HG02973 (cell line): ENCODE measurements at regions not wholly inside any gene's neighbourhood (a gene's known extent, or its start where the extent isn't known, plus 50 kb on each side); places are given as distances from the start of the nearest gene placed in this dataset.

ENCODE experiments used
- ATAC-seq: cut with Tn5 transposase; IDR thresholded peaks from one replicate; pipeline ENCODE4 v1.9.1; 2021; ENCODE audit warnings: moderate library complexity; ENCODE audit not compliant: unreplicated experiment

DNA sequence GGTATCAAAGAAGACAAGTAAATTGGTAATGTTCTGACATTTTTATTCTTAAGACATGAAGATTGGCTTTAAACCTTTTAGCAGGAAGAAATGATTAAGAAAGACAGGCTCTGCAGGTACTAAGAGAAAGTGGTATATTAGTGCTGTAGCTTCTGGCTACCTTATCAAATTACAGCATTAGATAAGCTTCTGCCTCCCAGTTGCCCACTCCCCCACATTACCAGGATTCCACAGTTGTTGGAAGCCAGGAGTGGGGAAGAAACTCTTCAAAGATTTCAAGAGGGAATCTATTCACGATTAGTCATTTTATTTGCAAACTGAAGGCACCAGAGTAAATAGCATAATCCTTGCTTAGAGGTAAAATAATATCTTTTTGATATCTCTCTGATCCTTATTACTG lies 274.9 kb downstream of the LMO4 start:
- no peak for ATAC-seq

DNA sequence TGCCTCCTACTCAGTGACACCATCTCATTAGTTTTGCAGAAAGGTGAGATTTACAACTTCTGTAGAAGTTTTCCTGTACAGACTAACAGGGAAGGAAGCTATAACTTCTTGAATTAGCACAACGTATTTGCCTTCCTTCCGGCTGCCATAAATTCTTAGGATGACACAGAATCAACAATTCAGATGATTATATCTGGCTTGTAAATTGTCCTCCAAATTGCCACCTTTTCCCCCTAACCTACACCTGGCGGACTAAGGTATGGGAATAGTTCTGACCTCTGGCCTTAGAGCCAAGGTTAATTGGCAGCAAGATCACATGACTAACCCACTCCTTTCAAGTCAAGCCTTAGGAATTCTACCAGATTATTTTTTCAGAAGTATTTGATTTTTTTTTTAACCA lies 284.3 kb downstream of the LMO4 start:
- ATAC-seq, result no peak

DNA sequence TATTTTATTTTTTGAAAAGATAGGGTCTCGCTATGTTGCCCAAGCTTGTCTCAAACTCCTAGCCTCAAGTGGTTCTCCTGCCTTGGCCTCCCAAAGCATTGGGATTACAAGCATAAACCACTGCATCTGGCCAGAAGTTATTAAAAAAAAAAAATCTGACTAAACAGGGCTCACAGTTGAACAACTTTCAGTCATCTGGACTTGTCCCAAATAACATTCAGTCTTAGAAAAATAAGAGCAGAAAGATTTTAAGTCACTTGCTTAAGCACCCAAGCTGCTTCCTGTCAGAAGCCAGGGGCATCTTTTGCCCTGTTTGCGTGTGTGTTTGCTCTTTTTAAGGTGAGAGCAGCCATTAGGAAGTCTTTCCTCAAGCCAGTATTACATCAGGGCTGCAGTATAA lies 286.8 kb downstream of the LMO4 start:
- ATAC-seq, result no peak

DNA sequence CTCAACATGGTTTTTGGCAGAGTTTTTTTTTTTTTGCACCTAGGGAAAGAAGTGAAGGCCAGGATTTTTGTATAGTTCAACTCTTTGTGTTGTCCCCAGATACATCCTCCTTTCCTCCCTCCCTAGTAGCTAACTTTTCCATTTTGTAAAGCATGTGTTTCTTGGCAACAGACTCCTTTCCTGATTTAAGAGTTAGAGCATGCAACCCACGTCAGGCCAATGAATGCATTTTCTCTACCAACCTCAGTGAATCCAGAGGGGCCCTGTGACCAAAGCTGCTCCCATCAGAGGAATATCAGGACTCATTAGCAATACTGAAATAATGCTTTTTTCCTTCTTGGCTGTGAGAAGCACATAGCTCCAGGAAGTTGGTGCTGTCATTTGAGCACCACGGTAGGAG lies 287.2 kb downstream of the LMO4 start:
- ATAC-seq, result no peak

DNA sequence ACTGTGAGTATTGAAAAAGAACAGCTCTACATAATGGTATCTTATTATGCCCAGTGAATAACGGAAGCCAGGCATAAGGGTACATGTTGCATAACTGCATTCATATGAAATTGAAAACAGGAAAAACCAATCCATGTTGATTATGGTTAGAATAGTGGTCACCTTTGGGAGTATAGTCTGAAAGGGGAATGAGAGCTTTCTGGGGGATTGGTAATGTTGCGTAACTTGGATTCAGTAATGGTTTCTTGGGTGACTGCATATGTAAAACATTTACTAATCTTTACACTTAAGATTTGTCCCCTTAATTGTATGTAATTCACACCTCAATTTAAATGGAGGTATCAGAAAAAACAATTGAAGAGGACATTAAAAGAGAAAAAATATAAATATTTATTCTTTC lies 292.1 kb downstream of the LMO4 start:
- ATAC-seq, result no peak

DNA sequence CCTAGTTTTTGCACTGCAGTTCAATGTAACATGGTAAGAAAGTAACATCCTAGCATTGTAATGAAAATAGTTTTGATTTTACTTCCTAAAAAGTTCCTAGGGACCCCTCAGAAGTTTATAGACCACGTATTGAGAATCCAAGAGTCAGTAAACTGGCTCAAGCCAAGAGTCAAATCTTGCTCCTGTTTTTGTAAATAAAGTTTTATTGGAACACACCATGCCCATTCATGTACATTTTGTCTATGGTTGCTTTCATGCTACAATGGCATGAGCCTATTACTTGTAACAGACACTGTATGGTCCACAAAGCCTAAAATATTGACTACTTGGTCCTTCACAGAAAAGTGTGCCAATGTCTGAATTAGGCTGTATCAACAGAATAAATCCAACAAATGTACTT lies 301.0 kb downstream of the LMO4 start:
- ATAC-seq, result no peak

DNA sequence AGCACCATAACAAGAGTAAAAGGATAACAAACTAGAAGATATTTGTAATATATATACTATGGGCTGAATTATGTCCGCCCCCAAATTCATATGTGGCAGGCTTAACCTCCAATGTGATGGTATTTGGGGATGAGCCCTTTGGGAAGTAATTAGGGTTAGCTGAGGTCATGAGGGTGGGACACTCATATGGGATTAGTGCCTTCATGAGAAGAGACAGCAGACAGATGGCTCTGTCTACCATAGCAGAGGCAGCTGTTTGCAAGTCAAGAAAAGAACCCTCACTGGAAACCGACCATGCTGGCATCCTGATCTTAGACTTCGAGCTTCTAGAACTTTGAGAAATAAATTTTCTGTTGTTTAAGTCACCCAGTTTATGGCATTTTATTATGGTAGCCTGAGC lies 303.6 kb downstream of the LMO4 start:
- no peak for ATAC-seq

DNA sequence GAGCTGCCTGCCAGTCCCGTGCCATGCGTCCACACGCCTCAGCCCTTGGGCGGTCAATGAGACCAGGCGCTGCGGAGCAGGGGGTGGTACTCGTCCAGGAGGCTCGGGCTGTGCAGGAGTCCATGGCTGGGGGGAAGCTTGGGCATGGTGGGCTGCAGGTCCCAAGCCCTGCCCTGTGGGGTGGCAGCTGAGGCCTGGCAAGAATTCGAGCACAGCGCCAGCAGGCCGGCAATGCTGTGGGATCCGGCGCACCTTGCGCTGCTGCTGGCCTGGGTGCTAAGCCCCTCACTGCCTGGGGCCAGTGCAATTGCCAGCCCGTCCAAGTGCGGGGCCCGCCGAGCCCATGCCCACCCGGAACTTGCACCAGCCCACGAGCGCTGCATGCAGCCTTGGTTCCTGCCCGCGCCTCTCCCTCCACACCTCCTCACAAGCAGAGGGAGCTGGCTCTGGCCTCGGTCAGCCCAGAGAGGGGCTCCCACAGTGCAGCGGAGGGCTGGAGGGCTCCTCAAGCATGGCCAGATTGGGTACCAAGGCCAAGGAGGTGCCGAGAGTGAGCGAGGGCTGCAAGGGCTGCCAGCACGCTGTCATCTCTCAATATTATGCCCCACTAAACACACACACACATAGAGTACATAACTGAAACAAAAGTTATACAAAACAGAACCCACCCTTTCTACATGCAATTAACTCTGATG lies 307.7 kb downstream of the LMO4 start:
- no peak for ATAC-seq

DNA sequence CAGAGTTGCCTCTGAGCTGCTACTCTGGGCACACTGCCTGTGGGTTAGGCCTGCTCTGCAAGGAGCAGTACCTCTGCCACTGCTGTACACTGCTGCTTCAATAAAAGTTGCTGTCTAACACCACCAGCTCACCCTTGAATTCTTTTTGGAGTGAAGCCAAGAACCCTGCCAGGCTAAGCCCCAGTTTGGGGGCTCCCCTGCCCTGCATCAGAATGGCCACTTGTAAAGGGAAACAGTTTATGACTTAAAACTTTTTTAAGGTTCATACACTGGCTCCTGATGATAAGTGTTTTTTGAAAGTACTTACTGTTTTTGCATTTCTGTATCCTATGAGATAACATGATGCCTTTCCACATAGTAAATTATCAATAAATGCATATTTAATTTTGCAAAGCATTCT lies 310.0 kb downstream of the LMO4 start:
- ATAC-seq, result no peak

DNA sequence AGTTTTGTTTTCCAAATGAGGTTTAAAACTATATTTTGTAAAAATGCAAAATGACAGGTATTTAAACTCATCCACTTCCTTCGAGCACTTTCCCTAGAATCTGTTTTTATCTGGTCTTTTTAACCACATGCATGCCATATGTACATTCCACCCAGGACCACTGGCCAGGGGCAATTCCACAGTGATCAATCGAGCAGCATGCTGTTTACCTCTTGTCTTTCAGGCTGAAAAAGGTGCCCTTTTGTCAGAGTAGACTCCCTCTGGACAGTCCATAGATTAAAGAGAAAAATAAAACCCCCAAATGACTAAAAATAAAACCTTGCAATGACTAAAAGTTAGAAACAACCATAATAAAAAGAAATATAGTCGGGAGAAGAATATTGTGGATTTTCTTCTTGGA lies 313.3 kb downstream of the LMO4 start:
- no peak for ATAC-seq

DNA sequence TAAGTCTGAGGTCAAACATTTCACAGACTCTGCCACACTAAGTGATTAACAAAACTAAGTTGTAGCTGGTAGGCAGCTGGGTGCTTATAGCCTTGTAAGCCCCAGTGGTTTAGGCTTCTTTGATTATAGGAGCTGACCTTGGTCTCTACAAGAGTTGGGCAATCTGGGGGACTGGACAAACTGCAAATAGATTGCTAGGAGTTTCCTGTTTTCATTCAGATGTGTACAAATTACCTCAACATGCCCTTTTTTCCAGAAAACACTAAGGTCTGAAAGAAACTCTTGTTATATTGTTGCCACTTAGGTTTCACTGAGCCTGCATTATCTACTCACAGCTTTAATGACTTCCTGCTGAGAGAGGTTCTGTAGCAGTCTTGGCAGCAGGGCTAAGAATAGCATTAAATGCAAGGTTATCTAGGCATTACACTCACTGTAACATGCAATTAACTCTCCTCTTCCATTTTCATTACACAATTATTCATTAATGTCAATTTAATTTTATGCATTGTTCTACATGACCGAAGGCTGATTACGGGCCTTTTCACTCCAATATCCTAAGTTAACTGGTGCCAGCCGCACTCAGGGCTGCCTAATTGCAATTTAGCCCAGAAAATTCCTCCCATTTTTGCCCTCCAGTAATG lies 314.0 kb downstream of the LMO4 start:
- no peak for ATAC-seq

DNA sequence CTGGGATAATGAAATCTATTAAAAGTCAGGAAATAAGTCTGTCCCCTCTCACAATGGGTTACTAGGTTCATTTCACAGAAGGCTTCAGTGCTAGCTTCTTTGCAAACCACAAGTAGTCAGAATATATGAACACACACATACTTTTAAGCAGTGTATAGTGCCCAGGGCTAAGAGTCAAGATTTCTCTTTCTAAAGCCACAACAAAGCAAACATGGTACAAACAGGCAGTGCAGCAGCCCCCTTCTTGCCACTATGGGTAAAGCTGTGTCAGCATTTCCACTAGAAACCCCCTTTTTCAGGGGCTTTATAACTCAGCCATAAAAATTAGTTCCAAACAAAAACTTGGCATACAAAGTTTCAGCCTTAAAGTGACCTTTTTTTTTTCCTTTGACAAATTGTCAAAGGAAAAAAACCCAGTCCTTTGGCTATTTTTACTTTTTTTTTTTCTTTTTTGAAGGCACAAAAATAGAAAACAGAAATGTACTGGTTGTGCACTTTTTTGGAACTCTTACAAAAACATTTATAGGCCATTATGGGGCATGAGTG lies 315.4 kb downstream of the LMO4 start:
- ATAC-seq, result no peak

DNA sequence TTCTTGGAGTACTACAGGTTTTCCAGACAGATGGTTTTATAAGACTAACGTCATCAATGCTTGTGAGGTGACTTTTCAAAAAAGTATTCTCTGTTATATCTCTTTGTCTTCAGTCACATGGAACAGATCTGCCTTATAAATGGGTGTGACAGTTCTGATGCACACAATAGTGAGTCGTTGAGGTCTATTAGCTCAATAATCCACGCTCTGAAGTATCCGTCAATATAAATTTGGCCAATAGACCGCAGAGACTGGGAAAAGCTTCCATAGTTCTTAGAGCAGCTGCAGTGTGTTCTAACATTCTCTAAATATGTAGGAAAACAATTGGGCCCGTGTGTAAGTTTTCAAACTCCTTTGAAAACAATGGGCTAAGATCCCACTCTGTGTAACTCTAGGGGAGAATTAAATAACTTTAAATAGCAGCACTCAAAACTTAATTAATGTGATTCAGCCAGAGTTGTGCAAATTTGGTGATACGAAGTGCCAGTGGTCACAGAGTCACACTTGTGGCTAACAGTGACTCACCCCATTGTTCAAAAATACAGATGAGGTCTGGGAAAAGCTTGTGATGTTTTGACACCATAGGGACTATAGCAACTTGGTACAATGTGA lies 316.0 kb downstream of the LMO4 start:
- ATAC-seq, result no peak

DNA sequence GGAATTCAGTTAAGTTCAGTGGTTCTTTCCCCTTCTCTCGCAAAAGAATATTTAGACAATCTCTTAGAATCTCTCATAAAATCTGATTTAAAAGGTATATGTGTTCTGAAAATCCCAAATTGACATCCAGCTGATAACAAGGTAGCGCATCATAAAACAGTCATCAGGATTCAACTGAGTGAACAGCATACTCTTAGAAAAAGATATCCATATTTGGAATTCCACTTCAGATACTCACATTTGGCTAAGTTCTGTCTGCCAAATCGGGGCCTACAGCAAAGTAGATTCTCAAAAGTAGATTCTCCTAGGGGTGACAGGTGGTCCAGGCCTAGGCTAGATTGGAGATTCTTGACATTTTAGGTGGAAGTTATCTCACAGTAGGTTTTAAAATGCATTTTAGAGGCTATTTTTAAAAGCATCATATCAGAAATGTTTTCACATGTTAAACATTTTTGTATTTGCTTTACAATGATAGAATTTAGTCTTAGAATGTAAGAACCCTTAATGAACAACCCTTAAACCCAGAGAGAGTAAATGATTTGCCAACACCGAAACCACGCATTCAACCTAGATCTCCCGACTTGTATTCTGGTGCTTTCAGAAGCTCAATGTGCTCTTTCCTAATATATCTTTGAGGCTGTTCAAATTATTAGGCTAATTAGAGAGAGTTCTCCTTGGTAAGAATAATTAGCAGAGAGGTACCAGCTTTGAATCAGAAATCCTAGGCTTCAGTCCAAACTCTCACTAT lies 318.9 kb downstream of the LMO4 start:
- ATAC-seq, result no peak

DNA sequence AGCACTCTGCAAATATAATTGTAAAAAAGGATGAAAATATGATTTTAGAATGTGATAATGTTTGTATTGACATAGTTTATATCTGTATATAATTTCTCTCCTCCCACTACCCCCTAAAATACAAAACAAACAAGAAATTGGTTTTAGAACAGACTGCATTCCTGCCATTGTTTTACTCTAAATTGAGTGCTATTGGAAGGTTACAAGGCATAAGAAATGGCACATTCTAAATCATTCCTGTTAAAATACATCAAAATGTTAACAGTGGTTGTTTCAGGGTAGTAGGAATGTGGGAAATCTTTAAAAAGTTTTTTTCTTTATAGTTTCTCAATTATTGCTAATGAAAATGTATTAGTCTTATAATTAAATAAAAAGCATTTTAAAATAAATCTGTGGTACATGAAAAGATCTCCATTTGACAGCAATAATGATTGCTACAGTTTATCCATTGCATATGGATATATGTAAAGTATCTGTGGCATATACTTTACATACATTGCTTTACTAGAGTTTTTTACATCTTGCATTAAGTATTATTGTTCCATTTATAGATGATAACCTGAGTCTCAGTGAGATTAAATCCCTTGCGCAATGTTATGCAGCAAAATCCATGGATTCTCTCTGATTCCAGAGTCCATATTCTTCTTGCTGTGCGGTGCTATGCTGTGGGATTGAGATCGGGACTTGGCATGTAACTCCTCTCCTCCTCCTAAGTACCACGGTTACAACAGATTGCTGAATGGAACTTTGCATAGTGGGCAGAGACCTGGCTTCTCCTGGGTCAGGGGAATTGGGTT lies 319.8 kb downstream of the LMO4 start:
- no peak for ATAC-seq

DNA sequence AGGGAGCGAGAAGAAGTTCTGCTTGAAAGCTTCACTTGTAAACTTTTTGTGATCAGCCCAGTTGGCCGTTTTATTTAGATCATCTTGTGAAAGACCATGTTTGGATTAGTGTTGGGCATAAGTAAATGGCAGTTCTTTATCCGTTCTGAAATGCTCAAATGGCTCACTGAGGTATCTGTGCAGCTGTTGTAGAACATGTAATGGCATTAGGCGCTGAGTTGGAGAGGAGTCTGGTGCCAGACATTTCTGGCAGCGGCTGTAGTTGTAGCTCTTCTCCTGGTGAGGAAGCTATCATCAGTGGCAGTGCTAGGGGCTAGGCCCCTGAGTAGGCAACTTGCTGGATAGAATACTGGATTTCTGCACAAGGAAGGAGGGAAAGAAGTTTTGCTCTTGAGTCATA lies 321.6 kb downstream of the LMO4 start:
- no peak for ATAC-seq

DNA sequence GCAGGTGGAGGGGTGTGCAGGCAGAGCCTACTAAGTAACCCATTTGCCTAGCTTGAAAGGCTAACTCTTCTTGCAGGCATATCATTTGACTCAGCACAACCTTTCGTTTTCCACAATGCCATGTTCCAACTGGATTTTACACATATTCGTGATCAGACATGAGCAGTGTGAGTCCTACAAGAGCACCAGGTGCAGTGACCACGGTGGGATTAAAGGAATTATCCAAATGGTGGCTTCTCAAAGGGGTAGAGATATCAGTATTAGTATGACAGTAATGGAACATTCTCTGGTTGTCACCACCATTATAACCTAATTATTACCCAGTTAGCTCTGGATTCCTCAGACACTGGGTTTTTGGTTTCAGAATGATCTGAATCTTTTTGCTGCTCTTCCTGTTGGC lies 323.5 kb downstream of the LMO4 start:
- ATAC-seq, result no peak

DNA sequence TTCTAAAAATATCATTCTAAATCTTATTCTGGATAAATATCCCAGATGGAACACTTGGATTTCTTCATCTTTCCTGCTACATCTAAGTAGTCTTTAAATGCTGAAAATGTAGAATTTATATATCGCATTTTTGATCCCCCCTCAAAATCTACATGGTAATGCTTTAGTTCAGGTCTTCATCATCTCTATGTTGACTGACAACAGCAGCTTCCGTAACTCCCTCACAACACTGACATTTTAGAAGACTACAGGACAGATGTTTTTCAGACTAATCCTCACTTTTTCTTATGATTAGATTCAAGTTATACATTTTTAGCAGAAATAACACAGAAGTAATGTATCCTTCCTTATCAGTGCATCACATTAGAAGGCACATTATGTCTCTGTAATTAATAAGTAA lies 336.5 kb downstream of the LMO4 start:
- ATAC-seq, result no peak

DNA sequence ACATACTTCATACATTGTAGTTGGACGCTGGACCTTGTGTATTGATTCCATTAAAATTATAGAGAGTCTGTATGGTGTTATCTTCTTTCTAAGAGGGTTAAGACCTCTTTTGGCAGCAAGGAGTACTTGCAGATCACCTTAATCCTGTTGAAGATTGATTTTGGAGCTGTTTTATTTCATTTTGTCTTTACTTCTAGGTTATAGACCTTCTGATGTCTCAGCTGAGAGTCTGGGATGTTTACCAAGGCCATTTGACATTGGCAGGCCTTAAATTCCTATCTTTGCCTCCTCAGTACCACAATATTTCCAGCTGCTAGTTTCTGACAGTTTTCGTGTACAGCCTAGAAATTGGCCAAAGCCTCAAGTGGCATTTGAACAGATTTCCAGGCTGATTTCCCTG lies 338.0 kb downstream of the LMO4 start:
- no peak for ATAC-seq

DNA sequence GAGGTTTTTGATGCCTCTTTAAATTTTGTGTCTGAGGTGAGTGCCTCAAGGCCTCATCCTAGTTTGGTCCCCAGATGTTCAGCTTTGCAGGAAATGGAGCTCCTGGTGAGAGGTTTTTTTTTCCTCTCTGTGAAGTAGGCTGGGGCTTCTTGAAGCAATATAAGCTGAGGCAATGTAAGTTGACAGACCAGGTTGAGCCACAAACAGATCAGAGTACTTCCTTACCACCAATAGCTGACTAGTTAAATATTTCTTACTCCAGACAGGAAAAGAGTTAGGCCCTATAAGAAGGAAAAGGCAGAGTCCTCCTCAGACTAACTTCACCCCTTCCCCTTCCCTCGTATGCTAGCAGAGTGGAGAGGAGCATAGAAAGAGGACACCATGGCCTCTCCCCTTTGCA lies 341.0 kb downstream of the LMO4 start:
- no peak for ATAC-seq

DNA sequence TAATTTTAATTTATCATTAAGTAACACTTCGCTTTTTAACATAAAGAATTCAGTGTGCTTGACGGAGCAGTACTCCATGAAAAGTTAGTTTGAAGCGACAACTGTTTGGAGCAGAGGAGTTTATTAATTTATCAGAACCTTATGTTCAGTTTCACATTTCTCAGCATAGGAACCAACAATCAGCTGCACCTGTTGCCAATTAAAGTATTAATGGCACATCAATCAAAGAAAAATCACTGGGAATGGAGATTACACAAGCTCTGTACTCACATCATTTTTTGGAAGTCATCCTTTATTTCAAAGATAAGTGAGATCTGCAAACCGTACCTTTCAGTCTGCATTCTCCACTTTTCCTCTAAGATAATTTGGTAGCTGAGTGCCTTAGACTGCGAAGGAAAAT lies 344.6 kb downstream of the LMO4 start:
- ATAC-seq, result no peak
